PC-9 (cell line): ENCODE measurements at regions not wholly inside any gene's neighbourhood (a gene's known extent, or its start where the extent isn't known, plus 50 kb on each side); places are given as distances from the start of the nearest gene placed in this dataset.

Experiments
- BruUV-seq: library from RNA; stranded (reverse); fragments of 400-500 nt; replicated peaks from 2 replicates; lab custom pipeline; 2021; lab: Mats Ljungman, UMichigan
- CTCF ChIA-PET: fragments of 300-600 bp; sonication (Branson Sonifier 250); formaldehyde crosslinking; loops from one replicate; lab custom pipeline; 2022; ENCODE audit warnings: antibody characterized with exemption; lab: Charles Lee
- POLR2A ChIA-PET: fragments of 300-600 bp; sonication (Branson Sonifier 250); formaldehyde crosslinking; loops from one replicate; lab custom pipeline; 2022; ENCODE audit warnings: antibody characterized with exemption; ENCODE audit not compliant: unreplicated experiment; lab: Charles Lee
- DNase-seq, 2 experiments: peaks; one replicate each; pipeline versions ENCODE4 v3.0.0 to v3.0.0-alpha.2; 2015 to 2022; ENCODE audit warnings: mixed read lengths in 1 of 2
- H2AFZ ChIP-seq: fragments of 200-600 bp; sonication (generic); 2 replicates; pipeline ENCODE4 v1.8.1; 2017; ENCODE audit warnings: antibody characterized with exemption
- H3F3A ChIP-seq: fragments of 200-600 bp; sonication (generic); 2 replicates; pipeline ENCODE4 v1.8.1; 2017; ENCODE audit warnings: antibody characterized with exemption, mild to moderate bottlenecking, low read depth; ENCODE audit not compliant: insufficient read depth
- H3K27ac ChIP-seq: fragments of 200-600 bp; sonication (generic); 2 replicates; pipeline ENCODE4 v1.6.1; 2016; ENCODE audit warnings: mixed run types
- H3K27me3 ChIP-seq: fragments of 200-600 bp; sonication (generic); 2 replicates; pipeline ENCODE4 v1.6.1; 2016; ENCODE audit warnings: low read depth, mixed run types; ENCODE audit not compliant: insufficient read depth
- H3K36me3 ChIP-seq: fragments of 200-600 bp; sonication (generic); 2 replicates; pipeline ENCODE4 v1.6.1; 2016; ENCODE audit warnings: low read depth, mixed run types
- H3K4me1 ChIP-seq: fragments of 200-600 bp; sonication (generic); replicated peaks from 2 replicates; pipeline ENCODE4 v1.6.1; 2016; ENCODE audit warnings: mixed run types; ENCODE audit not compliant: insufficient read depth
- H3K4me2 ChIP-seq: fragments of 200-600 bp; sonication (generic); 2 replicates; pipeline ENCODE4 v1.6.1; 2017; ENCODE audit warnings: mixed run types
- H3K4me3 ChIP-seq: fragments of 200-600 bp; sonication (generic); 2 replicates; pipeline ENCODE4 v1.6.1; 2016; ENCODE audit warnings: mixed run types
- H3K79me2 ChIP-seq: fragments of 200-600 bp; sonication (generic); 2 replicates; pipeline ENCODE4 v1.6.1; 2017; ENCODE audit warnings: low read depth, mixed run types
- H3K9me2 ChIP-seq: fragments of 200-600 bp; sonication (generic); 2 replicates; pipeline ENCODE4 v1.8.1; 2017; ENCODE audit warnings: mild to moderate bottlenecking; ENCODE audit not compliant: insufficient read depth
- H3K9me3 ChIP-seq: fragments of 200-600 bp; sonication (generic); 2 replicates; pipeline ENCODE4 v1.8.1; 2016; ENCODE audit warnings: low read depth; ENCODE audit not compliant: insufficient read depth
- H4K20me1 ChIP-seq: fragments of 200-600 bp; sonication (generic); 2 replicates; pipeline ENCODE4 v1.8.1; 2017; ENCODE audit not compliant: insufficient read depth
- CTCF ChIP-seq: fragments of 200-600 bp; sonication (generic); conservative IDR thresholded peaks from 2 replicates; pipeline ENCODE4 v1.6.1; 2017; ENCODE audit warnings: mixed run types, antibody characterized with exemption, mild to moderate bottlenecking, moderate library complexity
- EZH2 ChIP-seq: fragments of 200-600 bp; sonication (generic); IDR thresholded peaks from 2 replicates; pipeline ENCODE4 v1.8.0; 2017; ENCODE audit warnings: antibody characterized with exemption, low read depth
- intact Hi-C: fragments of 100-400 bp; cut with micrococcal nuclease; formaldehyde crosslinking; loops from one replicate; pipeline ENCODE4 v1.10.0; 2022; ENCODE audit not compliant: unreplicated experiment

DNA sequence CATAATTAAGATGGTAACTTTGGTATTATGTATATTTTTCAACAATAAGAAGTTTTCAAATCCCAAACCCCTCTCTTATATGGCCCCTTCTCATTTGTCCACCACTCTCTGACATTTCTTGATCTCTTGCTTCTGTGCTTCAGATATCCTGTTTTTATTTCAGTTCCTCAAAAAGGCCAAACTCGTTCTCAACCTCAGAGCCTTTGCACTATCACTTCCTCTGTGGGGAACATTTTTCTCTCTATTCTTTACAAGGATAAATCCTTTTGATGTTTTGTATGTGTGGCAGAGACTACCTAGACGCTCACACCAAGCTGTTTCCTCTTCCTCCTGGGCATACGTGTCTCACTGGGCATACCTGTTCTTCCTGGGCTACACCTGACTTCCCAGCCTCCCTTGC lies 54.2 kb upstream of the FRMD4A start:
- TF ChIP-seq CTCF = no peak
- TF ChIP-seq EZH2 = no peak
- Histone ChIP-seq H3K9me2 (0 out of 2 replicates have a peak, but pooled peaks cover 5% of the 10 kb centered on the region), H3F3A (no peaks in the 10 kb centered on the region), H3K4me3 (no peak overlapping the region), H3K79me2 (no peaks in the 10 kb centered on the region), H3K4me2 (no peak overlapping the region), H3K27ac (no peak overlapping the region), H3K36me3 (no peaks in the 10 kb centered on the region), H4K20me1 (no peaks in the 10 kb centered on the region), H3K27me3 (peaks cover 19% of the 10 kb centered on the region; the same call in 1 of the 2 replicates), H2AFZ (no peak overlapping the region), H3K9me3 (no peaks in the 10 kb centered on the region), H3K4me1 (no peaks in the 10 kb centered on the region)
- intact Hi-C loops = no loop called here
- DNase-seq = no peak
- CTCF ChIA-PET = interaction anchor here (0.6 to 1.0 kb wide), 3 partner anchors 12 to 95 kb away, joined by 3 to 15 read pairs (median 4); no protein-coding TSS in a partner anchor
- POLR2A ChIA-PET = no interaction called here
- BruUV-seq = no TSS peak

DNA sequence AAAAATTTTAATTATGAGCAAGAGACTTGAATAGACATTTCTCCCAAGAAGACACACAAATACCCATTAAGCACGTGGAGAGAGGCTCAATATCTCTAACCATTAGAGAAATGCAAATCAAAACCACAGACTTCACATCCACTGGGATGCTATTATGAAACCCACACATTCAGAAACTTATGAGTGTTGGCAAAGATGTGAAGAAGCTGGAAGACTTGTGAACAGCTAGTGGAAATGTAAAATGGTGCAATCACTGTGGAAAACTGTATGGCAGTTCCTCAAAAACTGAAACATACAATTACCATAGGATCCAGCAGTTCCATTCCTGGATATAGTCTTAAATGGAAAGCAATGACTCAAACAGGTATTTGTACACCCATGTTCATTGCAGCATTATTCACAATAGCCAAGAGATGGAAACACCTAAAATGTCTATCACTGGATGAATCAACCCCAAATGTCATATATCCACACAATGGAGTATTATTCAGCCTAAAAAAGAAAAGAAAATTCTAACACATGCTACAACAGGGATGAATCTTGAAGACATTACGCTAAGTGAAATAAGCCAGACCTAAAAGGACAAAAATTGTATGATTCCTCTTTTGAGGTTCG lies 53.5 kb upstream of the FRMD4A start:
- Histone ChIP-seq H3K4me1 (no peaks in the 10 kb centered on the region), H3K36me3 (no peaks in the 10 kb centered on the region), H3K4me3 (no peak overlapping the region), H3K27me3 (peaks cover 19% of the 10 kb centered on the region), H4K20me1 (no peaks in the 10 kb centered on the region), H3K79me2 (no peaks in the 10 kb centered on the region), H3K9me2 (0 out of 2 replicates have a peak, but pooled peaks cover 5% of the 10 kb centered on the region), H3K9me3 (no peaks in the 10 kb centered on the region), H3F3A (no peaks in the 10 kb centered on the region), H3K27ac (no peak overlapping the region), H2AFZ (no peak overlapping the region), H3K4me2 (no peak overlapping the region)
- ChIA-PET CTCF (interaction anchor here (0.6 to 1.0 kb wide), 4 partner anchors 12 to 490 kb away, joined by 3 to 15 read pairs (median 4); no protein-coding TSS in a partner anchor), POLR2A (interaction anchor here (0.5 kb wide), 1 partner anchor 64 kb away, joined by 3 read pairs; no protein-coding TSS in a partner anchor)
- no peak for DNase-seq
- intact Hi-C loops = no loop called here
- no TSS peak for BruUV-seq
- TF ChIP-seq CTCF (no peak), EZH2 (no peak)

GRCh38 chr10:14383266-14383665 lies 52.5 kb upstream of the FRMD4A start:
- intact Hi-C loops = no loop called here
- DNase-seq = peak in 1 of 2 experiments; percentile 26
- no peak for TF ChIP-seq CTCF
- TF ChIP-seq EZH2 = no peak

More at GRCh38 chr10:14383266-14383665, 52.5 kb upstream of the FRMD4A start:
- H4K20me1 ChIP-seq = no peaks in the 10 kb centered on the region
- no peaks in the 10 kb centered on the region for H3K36me3 ChIP-seq
- H3K27me3 ChIP-seq = peaks cover 24% of the 10 kb centered on the region
- CTCF ChIA-PET = interaction anchor here (0.6 to 1.0 kb wide), 2 partner anchors 13 to 20 kb away, joined by 3 to 4 read pairs; no protein-coding TSS in a partner anchor
- no peaks in the 10 kb centered on the region for H3K9me3 ChIP-seq
- no peaks in the 10 kb centered on the region for H3F3A ChIP-seq
- H3K27ac ChIP-seq = no peak overlapping the region
- no peak overlapping the region for H3K4me3 ChIP-seq
- no peaks in the 10 kb centered on the region for H3K79me2 ChIP-seq
- no peak overlapping the region for H2AFZ ChIP-seq
- no peaks in the 10 kb centered on the region for H3K4me1 ChIP-seq
- no peak overlapping the region for H3K4me2 ChIP-seq
- POLR2A ChIA-PET = interaction anchor here (0.6 kb wide), 1 partner anchor 22 kb away, joined by 4 read pairs; no protein-coding TSS in a partner anchor
- no TSS peak for BruUV-seq
- 0 out of 2 replicates have a peak, but pooled peaks cover 5% of the 10 kb centered on the region for H3K9me2 ChIP-seq
